HEK293T (cell line): ENCODE measurements at regions not wholly inside any gene's neighbourhood (a gene's known extent, or its start where the extent isn't known, plus 50 kb on each side); places are given as distances from the start of the nearest gene placed in this dataset.

Experiments used
- PKNOX1 ChIP-seq: fragments of 450-650 bp; IDR thresholded peaks from 2 replicates; pipeline ENCODE4 v1.6.1; 2016
- ZNF384 ChIP-seq: fragments of 450-650 bp; IDR thresholded peaks from 2 replicates; pipeline ENCODE4 v1.6.1; 2016

- no peak for TF ChIP-seq PKNOX1
- no peak for TF ChIP-seq ZNF384
Observed at GRCh38 chr6:113050979-113051378, 703.8 kb downstream of the RFPL4B start.
